SK-N-SH (cell line): ENCODE measurements at regions not wholly inside any gene's neighbourhood (a gene's known extent, or its start where the extent isn't known, plus 50 kb on each side); places are given as distances from the start of the nearest gene placed in this dataset.
A peak's percentile ranks its signal among the peaks of the same experiment; 100 is the strongest.

Experiments
- CTCF ChIA-PET: fragments of 300-600, 350-600 bp; formaldehyde crosslinking; extraction: SDS; loops from one replicate; lab custom pipeline; 2021; lab: Yijun Ruan, JAX
- POLR2A ChIA-PET: fragments of 350-600 bp; sonication (Branson Sonifier 250); formaldehyde crosslinking; extraction: SDS; loops from one replicate; lab custom pipeline; 2020; ENCODE audit warnings: antibody characterized with exemption, inconsistent platforms; lab: Yijun Ruan, JAX
- DNase-seq: peaks from one replicate; pipeline ENCODE4 v3.0.0; 2012
- H2AFZ ChIP-seq: fragments of 200-600 bp; sonication (generic); 2 replicates; pipeline ENCODE4 v1.8.1; 2016; ENCODE audit warnings: antibody characterized with exemption, mild to moderate bottlenecking, low read depth
- H3F3A ChIP-seq: fragments of 200-600 bp; sonication (generic); replicated peaks from 2 replicates; pipeline ENCODE3; 2016; ENCODE audit warnings: antibody characterized with exemption, mild to moderate bottlenecking; ENCODE audit not compliant: insufficient read depth
- H3K27ac ChIP-seq, 2 experiments: fragments of 200-500 bp in 1 of 2; fragments of 200-600 bp in 1 of 2; sonication (Bioruptor generic) in 1 of 2; sonication (generic), shearing (Covaris generic) in 1 of 2; 2 replicates each; pipeline versions ENCODE4 v1.5.1 to v1.6.1; 2014 to 2016; ENCODE audit warnings: low read depth in 2 of 2, inconsistent platforms in 1 of 2, low read length in 1 of 2, mild to moderate bottlenecking in 1 of 2, mixed read lengths in 1 of 2
- H3K27me3 ChIP-seq: fragments of 200-600 bp; sonication (generic), shearing (Covaris generic); 2 replicates; pipeline ENCODE4 v1.6.1; 2016; ENCODE audit warnings: mixed run types; ENCODE audit not compliant: insufficient read depth
- H3K36me3 ChIP-seq, 2 experiments: fragments of 200-500 bp in 1 of 2; fragments of 200-600 bp in 1 of 2; sonication (Bioruptor generic) in 1 of 2; sonication (generic) in 1 of 2; replicated peaks in 1 of 2; 2 replicates each; pipeline versions ENCODE3 to v1.5.1; 2014 to 2016; ENCODE audit warnings: low read length in 1 of 2, mild to moderate bottlenecking in 1 of 2; ENCODE audit not compliant: insufficient read depth in 2 of 2, control insufficient read depth in 1 of 2
- H3K4me1 ChIP-seq, 2 experiments: fragments of 200-500 bp in 1 of 2; fragments of 200-600 bp in 1 of 2; sonication (Bioruptor generic) in 1 of 2; sonication (generic), shearing (Covaris generic) in 1 of 2; 2 replicates each; pipeline versions ENCODE4 v1.5.1 to v1.6.1; 2014 to 2016; ENCODE audit warnings: low read depth in 1 of 2, low read length in 1 of 2, mixed run types in 1 of 2; ENCODE audit not compliant: insufficient read depth in 2 of 2, control insufficient read depth in 1 of 2
- H3K4me2 ChIP-seq: fragments of 200-600 bp; sonication (generic), shearing (Covaris generic); 2 replicates; pipeline ENCODE4 v1.6.1; 2017; ENCODE audit warnings: mixed run types
- H3K4me3 ChIP-seq, 2 experiments: fragments of 200-500 bp in 1 of 2; fragments of 200-600 bp in 1 of 2; sonication (Bioruptor generic) in 1 of 2; sonication (generic), shearing (Covaris generic) in 1 of 2; 2 replicates each; pipeline versions ENCODE4 v1.5.1 to v1.8.1; 2014 to 2016; ENCODE audit warnings: low read depth in 2 of 2, inconsistent platforms in 1 of 2, low read length in 1 of 2, mild to moderate bottlenecking in 1 of 2, mixed read lengths in 1 of 2, moderate library complexity in 1 of 2
- H3K79me2 ChIP-seq: fragments of 200-600 bp; sonication (generic); 2 replicates; pipeline ENCODE4 v1.8.1; 2017; ENCODE audit warnings: mild to moderate bottlenecking; ENCODE audit not compliant: insufficient read depth
- H3K9ac ChIP-seq: fragments of 200-600 bp; sonication (generic); 2 replicates; pipeline ENCODE4 v1.6.1; 2017; ENCODE audit warnings: mixed run types
- H3K9me2 ChIP-seq: fragments of 200-600 bp; sonication (generic); 2 replicates; pipeline ENCODE4 v1.6.1; 2017; ENCODE audit warnings: mixed run types
- H3K9me3 ChIP-seq: fragments of 200-600 bp; sonication (generic); 2 replicates; pipeline ENCODE4 v1.6.1; 2017; ENCODE audit warnings: mixed run types, mild to moderate bottlenecking, moderate library complexity
- H4K20me1 ChIP-seq: fragments of 200-600 bp; sonication (generic); 2 replicates; pipeline ENCODE4 v1.6.1; 2017; ENCODE audit warnings: mild to moderate bottlenecking, mixed run types; ENCODE audit not compliant: insufficient read depth
- CHD2 ChIP-seq: fragments of 150-350 bp; IDR thresholded peaks from 2 replicates; pipeline ENCODE4 v1.6.1; 2018; ENCODE audit warnings: low read length; ENCODE audit not compliant: partially characterized antibody
- CTCF ChIP-seq: fragments of 200-600 bp; sonication (generic); IDR thresholded peaks from 2 replicates; pipeline ENCODE4 v1.6.1; 2017; ENCODE audit warnings: antibody characterized with exemption, mild to moderate bottlenecking, moderate library complexity
- ELF1 ChIP-seq: IDR thresholded peaks from 2 replicates; pipeline ENCODE4 v1.4.0; 2012
- FOSL2 ChIP-seq: IDR thresholded peaks from 2 replicates; pipeline ENCODE4 v1.4.0; 2012; ENCODE audit warnings: low read depth, mild to moderate bottlenecking, moderate library complexity, borderline replicate concordance
- GATA2 ChIP-seq: sonication (generic); formaldehyde crosslinking; IDR thresholded peaks from 2 replicates; pipeline ENCODE4 v1.5.0; 2020; ENCODE audit warnings: mild to moderate bottlenecking, missing genetic modification reagents
- IRF3 ChIP-seq: fragments of 150-350 bp; IDR thresholded peaks from 2 replicates; pipeline ENCODE4 v1.6.1; 2016; ENCODE audit warnings: mild to moderate bottlenecking, low read depth, low read length
- PBX3 ChIP-seq: IDR thresholded peaks from 2 replicates; pipeline ENCODE4; 2012
- RAD21 ChIP-seq: IDR thresholded peaks from 2 replicates; pipeline ENCODE4 v1.6.1; 2012; ENCODE audit warnings: mild to moderate bottlenecking, low read length
- REST ChIP-seq: IDR thresholded peaks from 2 replicates; pipeline ENCODE4 v1.6.1; 2012; ENCODE audit warnings: mild to moderate bottlenecking, low read depth, low read length, moderate library complexity
- RFX5 ChIP-seq: IDR thresholded peaks from 2 replicates; pipeline ENCODE4 v1.6.1; 2012; ENCODE audit warnings: mild to moderate bottlenecking, improper control_type of control experiment, low read length
- RXRA ChIP-seq: IDR thresholded peaks from 2 replicates; pipeline ENCODE4 v1.4.0; 2012; ENCODE audit warnings: low read depth, mild to moderate bottlenecking, borderline replicate concordance
- SIN3A ChIP-seq: IDR thresholded peaks from 2 replicates; pipeline ENCODE4 v1.6.1; 2012; ENCODE audit warnings: low read depth, mild to moderate bottlenecking, low read length, moderate library complexity, borderline replicate concordance
- TAF1 ChIP-seq: IDR thresholded peaks from 2 replicates; pipeline ENCODE4 v1.6.1; 2012; ENCODE audit warnings: low read depth, mild to moderate bottlenecking, low read length, moderate library complexity, borderline replicate concordance
- YY1 ChIP-seq: IDR thresholded peaks from 2 replicates; pipeline ENCODE4 v1.4.0; 2012; ENCODE audit warnings: low read depth, mild to moderate bottlenecking
- ZBTB33 ChIP-seq: IDR thresholded peaks from 2 replicates; pipeline ENCODE4 v1.4.0; 2012; ENCODE audit warnings: low read depth, borderline replicate concordance
- WGBS: methylation state at CpG from one replicate; pipeline ENCODE4 v1.1.6; 2017; ENCODE audit warnings: low lambda C conversion rate; 5-methylcytosine and 5-hydroxymethylcytosine counted together

GRCh38 chr9:28363151-28363562 is 789.9 kb upstream of the C9orf72 start (continued):
- TF ChIP-seq CTCF (no peak), PBX3 (peak; percentile 71), TAF1 (no peak), YY1 (0 out of 2 replicates have a peak, but pooled peaks have one; percentile 22), ZBTB33 (no peak)

- H3K9me2 ChIP-seq, result no peaks in the 10 kb centered on the region
- H2AFZ ChIP-seq, result no peak overlapping the region
- no peaks in the 10 kb centered on the region for H3K27me3 ChIP-seq
- H3K27ac ChIP-seq, result peak overlapping the region in 1 of 2 experiments; percentile 96; a peak in 2 of 4 replicates
- H3K4me1 ChIP-seq, result peaks cover 5 to 8% of the 10 kb centered on the region in 2 experiments; a peak in 3 of 4 replicates
- no peak overlapping the region for H3K4me3 ChIP-seq
- no peak for DNase-seq
- ChIA-PET CTCF (interaction anchor here (0.9 kb wide), 1 partner anchor 639 kb away, joined by 3 read pairs; no protein-coding TSS in a partner anchor), POLR2A (no interaction called here)
- H3K36me3 ChIP-seq, result no peaks in the 10 kb centered on the region
- H3K79me2 ChIP-seq, result no peaks in the 10 kb centered on the region
- peak; percentile 49; the same call in 1 of the 2 replicates for TF ChIP-seq RAD21
- TF ChIP-seq RFX5, result no peak
- H3F3A ChIP-seq, result peaks cover 3% of the 10 kb centered on the region
- no peak overlapping the region for H3K4me2 ChIP-seq
- no peaks in the 10 kb centered on the region for H3K9me3 ChIP-seq
- H4K20me1 ChIP-seq, result no peaks in the 10 kb centered on the region
- H3K9ac ChIP-seq, result no peak overlapping the region
- 74% methylated on average over 6 of the region's 6 CpGs for WGBS
These were observed 791.8 kb upstream of the C9orf72 start for GRCh38 chr9:28365020-28365640.

GRCh38 chr9:28365728-28366127 is 792.4 kb upstream of the C9orf72 start:
- Histone ChIP-seq H3K27ac (no peak overlapping the region; a peak in 1 of 4 replicates), H3K4me3 (no peak overlapping the region), H3F3A (peaks cover 3% of the 10 kb centered on the region), H3K79me2 (no peaks in the 10 kb centered on the region), H3K4me2 (no peak overlapping the region), H4K20me1 (no peaks in the 10 kb centered on the region), H3K9me2 (no peaks in the 10 kb centered on the region), H2AFZ (no peak overlapping the region), H3K9me3 (no peaks in the 10 kb centered on the region), H3K27me3 (no peaks in the 10 kb centered on the region), H3K36me3 (no peaks in the 10 kb centered on the region), H3K4me1 (peaks cover 5 to 8% of the 10 kb centered on the region in 2 experiments; a peak in 3 of 4 replicates), H3K9ac (no peak overlapping the region)
- 98% methylated on average over 2 of the region's 2 CpGs for WGBS
- ChIA-PET CTCF (interaction anchor here (0.6 kb wide), 1 partner anchor 112 kb away, joined by 3 read pairs; no protein-coding TSS in a partner anchor), POLR2A (no interaction called here)
- no peak for DNase-seq
- TF ChIP-seq CHD2 (no peak), FOSL2 (no peak), IRF3 (no peak), SIN3A (no peak), REST (no peak), RFX5 (no peak), ELF1 (no peak), GATA2 (CRISPR knock-in tag) (no peak), RXRA (no peak)
